CD4-positive, alpha-beta T cell treated with Interleukin-10 for 1 hour (primary cell): ENCODE measurements at regions not wholly inside any gene's neighbourhood (a gene's known extent, or its start where the extent isn't known, plus 50 kb on each side); places are given as distances from the start of the nearest gene placed in this dataset.
A peak's percentile ranks its signal among the peaks of the same experiment; 100 is the strongest.
"Not testable (repeated sequence)": the region's sequence is repeated elsewhere in the genome, so short reads cannot be mapped to it uniquely, and the experiment has no call there.

Source experiments
- DNase-seq: peaks from one replicate; pipeline ENCODE4 v3.0.0-alpha.2; 2020

DNA sequence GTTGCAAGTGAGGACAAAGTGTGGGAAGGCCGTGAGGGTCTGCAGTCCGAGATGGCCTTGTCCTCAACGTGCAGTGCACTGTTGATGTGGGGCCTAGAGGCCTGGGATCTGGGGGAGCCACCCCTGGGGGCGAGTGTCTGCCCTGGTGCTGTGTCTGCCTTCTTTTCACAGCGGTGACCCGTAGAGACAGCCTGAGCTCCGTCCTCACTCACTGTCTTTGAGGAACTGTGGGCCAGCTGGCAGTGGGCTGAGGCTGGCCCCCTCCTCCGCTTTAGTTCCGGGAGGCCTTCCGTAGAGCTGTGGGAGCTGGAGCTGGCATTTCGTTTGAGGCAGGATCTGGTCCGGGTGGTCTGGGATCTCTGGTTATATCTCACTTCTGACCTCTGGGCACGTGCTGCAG lies 1370.6 kb downstream of the CDH12 start:
- not testable (repeated sequence) for DNase-seq

DNA sequence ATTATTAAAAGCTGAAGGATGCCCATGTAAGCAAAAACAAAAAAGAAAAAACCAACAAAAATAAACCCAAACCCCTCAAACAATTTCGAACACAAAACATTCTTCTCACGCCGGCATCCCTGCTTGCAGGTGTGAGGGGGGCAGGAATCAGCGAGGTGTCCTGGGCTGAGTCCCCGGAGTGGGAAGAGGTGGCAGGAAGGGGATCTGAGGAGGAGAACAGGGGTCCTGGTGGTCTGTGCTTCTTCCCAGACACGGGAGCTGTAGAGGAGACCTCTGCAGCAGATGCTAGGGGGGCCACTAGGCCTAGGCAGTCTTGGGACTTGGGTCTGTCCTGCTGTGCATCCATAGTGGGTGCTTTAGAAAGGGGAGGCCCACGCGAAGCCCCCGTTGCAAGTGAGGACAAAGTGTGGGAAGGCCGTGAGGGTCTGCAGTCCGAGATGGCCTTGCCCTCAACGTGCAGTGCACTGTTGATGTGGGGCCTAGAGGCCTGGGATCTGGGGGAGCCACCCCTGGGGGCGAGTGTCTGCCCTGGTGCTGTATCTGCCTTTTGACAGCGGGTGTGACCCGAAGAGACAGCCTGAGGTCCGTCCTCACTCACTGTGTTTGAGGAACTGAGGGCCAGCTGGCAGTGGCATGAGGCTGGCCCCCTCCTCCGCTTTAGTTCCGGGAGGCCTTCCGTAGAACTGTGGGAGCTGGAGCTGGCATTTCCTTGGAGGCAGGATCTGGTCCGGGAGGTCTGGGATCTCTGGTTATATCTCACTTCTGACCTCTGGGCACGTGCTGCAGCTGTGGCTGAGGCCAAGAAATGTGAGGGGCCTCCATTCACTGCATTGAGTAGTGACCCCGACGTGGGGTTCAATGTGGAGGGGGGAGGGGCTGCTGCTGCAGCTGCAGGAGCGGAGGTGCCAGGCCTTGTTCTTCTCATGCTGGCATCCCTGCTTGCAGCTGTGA lies 1371.5 kb downstream of the CDH12 start:
- not testable (repeated sequence) for DNase-seq

GRCh38 chr5:21480054-21480453 lies 1373.1 kb downstream of the CDH12 start:
- not testable (repeated sequence) for DNase-seq

DNA sequence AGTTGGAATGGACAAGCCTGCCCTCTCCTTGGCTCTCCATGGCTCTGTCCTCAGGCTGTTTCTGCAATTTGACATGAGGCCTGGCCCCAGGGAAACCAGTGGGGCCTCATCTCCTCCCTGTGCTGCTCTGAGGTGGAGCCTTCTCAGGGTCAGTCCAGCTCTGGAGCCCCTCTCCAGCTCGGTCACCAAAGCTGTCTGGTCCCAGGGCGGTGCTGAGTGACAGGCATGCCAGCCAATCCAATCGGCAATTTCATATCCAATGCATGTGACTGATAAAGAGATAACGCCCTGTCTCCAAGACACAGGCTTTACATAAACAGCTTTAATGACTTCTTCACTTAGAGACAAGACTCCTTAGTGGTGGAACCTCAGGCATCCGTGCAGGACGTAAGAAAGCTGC lies 1379.2 kb downstream of the CDH12 start:
- DNase-seq = not testable (repeated sequence)

DNA sequence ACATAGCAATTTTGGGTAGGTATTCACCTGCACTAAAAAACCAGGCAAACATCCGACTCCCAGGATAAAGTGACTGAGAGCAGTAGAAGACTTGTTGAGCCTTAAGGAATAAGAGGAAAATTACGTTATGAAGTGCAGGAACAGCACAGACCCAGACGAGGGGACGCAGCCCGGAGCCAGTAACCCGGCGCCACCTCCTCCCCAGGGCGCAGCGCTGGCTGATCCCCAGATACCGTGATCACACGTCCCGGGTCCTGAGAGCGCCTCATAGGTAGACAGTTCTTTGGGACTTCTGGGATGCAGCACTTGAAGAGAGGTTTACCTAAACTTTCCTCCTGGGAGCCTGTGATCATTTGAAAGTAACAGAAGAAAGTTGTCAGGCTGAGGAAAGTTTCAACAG lies 1379.7 kb downstream of the CDH12 start:
- not testable (repeated sequence) for DNase-seq

- DNase-seq = not testable (repeated sequence)
Observed at GRCh38 chr5:21471691-21472090, 1381.5 kb downstream of the CDH12 start.

DNA sequence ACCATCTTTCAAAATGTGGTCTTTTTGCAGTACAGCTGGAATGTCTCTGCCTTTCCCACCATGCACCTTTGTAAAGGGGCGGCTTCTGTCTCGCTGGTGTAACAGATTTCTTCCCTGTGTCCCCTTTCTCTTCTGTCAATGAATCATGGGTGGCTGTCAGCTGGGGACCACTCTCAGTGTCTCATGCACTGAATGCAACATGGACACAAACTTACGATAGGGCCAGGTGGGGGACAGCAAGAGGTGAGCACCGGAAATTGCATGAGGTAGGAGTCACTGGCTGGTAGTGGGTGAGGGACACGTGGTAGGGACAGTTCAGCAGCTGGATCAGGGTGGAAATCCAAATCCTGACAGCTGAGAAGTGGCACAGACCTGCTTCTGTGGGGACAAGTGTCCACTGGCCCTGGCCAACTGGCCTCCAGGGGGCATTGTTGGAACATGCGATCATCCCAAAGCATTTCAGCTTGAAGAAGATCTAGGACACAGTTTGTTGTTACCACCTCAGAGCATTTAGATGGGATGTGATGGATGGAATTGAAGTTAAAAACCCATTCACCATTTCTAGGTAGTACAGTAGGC lies 1383.5 kb downstream of the CDH12 start:
- DNase-seq = not testable (repeated sequence)

DNA sequence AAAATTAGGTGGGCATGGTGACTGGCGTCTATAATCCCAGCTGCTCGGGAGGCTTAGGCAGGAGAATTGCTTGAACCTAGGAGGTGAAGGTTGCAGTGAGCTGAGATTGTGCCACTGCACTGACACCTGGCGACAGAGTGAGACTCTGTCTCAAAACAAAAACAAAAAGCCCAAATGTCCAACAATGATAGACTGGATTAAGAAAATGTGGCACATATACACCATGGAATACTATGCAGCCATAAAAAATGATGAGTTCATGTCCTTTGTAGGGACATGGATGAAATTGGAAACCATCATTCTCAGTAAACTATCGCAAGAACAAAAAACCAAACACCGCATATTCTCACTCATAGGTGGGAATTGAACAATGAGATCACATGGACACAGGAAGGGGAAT lies 1385.6 kb downstream of the CDH12 start:
- not testable (repeated sequence) for DNase-seq

DNA sequence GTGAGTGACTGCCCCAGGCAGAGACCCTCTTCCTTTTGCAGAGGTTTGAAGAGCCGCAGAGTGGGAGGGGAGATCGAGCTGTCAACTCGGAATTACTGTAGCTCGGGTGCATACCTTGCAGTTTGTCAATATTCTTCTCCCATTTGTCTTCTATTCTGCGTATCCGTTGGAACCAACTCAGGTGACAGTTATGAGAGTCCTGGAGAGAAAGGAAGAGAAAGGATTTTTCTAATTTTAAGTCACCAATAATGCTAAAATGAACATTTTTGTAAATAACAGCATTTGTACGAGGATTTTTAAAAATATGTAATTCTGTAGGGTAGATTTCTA lies 1393.4 kb downstream of the CDH12 start:
- DNase-seq = not testable (repeated sequence)

- DNase-seq = no peak
Observed at GRCh38 chr5:21452449-21452848, 1400.7 kb downstream of the CDH12 start.

GRCh38 chr5:21432646-21433045 lies 1420.5 kb downstream of the CDH12 start:
- no peak for DNase-seq

GRCh38 chr5:21424907-21425306 lies 1428.2 kb downstream of the CDH12 start:
- DNase-seq = no peak

GRCh38 chr5:21419383-21419782 lies 1431.4 kb upstream of the CDH18 start:
- no peak for DNase-seq

- DNase-seq = not testable (repeated sequence)
Observed at GRCh38 chr5:21402089-21402488, 1414.1 kb upstream of the CDH18 start.

- DNase-seq = no peak
Observed at GRCh38 chr5:21398511-21398910, 1410.5 kb upstream of the CDH18 start.

DNA sequence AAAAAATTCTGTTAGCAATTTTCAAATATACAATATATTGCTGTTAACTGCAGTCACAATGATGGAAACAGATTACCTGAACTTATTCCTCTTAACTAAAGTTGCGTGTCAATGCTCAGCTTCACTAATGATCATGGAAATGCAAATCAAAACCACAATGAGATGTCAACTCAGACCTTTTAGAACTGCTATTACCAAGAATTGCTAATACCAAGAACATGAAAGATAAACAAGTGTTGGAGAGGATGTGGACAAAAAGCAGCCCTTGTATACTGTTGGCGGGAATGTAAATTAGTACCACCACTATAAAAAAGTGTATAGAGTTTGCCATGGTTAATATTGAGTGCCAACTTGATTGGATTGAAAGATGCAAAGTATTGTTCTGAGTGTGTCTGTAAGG lies 1409.7 kb upstream of the CDH18 start:
- DNase-seq = no peak

DNA sequence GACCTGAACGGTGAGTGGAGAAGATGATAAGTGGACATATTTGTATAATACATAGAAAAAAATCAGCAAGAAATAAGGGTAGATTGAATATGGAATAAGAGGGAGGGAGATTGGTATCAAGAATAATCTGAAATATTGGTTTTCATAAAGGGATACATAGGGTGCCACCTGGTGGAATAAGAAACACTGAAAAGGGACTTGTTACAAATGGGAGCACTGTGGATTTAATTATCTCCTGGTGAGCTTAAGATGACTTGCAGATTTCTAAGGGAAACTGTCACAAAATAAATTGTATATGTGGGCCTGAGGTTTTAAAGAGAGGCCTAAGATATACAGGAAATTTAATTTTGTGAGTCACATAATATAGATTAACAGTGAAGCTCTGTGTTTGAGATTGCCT lies 1403.5 kb upstream of the CDH18 start:
- DNase-seq = no peak

DNA sequence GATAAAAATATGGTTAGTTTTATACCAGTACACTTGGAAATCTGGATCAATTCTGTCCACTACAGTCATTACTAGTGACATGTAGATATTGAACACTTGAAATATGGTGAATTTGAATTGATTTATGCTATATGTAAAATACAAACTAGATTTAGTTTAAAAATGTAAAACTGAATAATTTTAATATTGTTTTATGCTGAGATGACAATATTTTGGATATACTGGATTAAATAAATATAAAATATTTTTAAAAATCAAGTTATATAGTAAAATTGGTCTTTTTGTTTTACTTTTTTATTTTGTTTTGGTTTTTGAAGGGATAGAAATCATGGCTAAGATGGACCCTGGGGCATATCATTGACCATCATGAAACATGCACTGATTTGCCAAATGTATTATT lies 1372.8 kb upstream of the CDH18 start:
- DNase-seq = not testable (repeated sequence)

GRCh38 chr5:21341948-21342261 lies 1353.9 kb upstream of the CDH18 start:
- DNase-seq = peak; percentile 23

GRCh38 chr5:21341203-21341947 lies 1353.4 kb upstream of the CDH18 start:
- not testable (repeated sequence) for DNase-seq

- DNase-seq = not testable (repeated sequence)
Observed at GRCh38 chr5:21340233-21340632, 1352.2 kb upstream of the CDH18 start.

DNA sequence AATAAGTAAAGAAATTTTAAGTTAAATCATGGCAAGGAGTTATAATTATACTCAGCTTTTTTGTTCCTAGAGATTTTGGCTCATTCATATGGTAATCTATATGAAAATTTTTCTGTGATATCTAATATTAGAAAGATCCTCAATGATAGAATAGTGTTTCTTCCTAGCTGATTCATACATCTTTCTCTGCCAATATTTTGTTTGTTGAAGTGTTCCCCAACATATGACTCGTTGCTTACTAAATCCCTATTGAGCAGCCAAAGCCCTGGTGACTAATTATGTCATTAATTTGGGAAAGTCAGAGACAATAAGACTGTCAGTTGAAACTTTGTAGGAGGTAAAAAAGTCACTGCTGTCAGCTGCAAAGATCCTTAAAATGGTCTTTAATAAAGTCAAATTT lies 1348.5 kb upstream of the CDH18 start:
- DNase-seq = not testable (repeated sequence)

GRCh38 chr5:21315376-21315775 lies 1327.4 kb upstream of the CDH18 start:
- DNase-seq = not testable (repeated sequence)

GRCh38 chr5:21301205-21301604 lies 1313.2 kb upstream of the CDH18 start:
- not testable (repeated sequence) for DNase-seq
